PC-3 (cell line): ENCODE measurements at regions not wholly inside any gene's neighbourhood (a gene's known extent, or its start where the extent isn't known, plus 50 kb on each side); places are given as distances from the start of the nearest gene placed in this dataset.

Source experiments
- ATAC-seq: fragments of 200-7000 bp; cut with Tn5 transposase; 2 replicates; pipeline ENCODE4 v1.9.1; 2020; ENCODE audit warnings: mild to moderate bottlenecking, moderate library complexity
- BruUV-seq: library from RNA; stranded (reverse); fragments of 400-500 nt; replicated peaks from 2 replicates; lab custom pipeline; 2021; lab: Mats Ljungman, UMichigan
- CTCF ChIA-PET: fragments of 300-600 bp; sonication (Branson Sonifier 250); formaldehyde crosslinking; loops from one replicate; lab custom pipeline; 2022; ENCODE audit warnings: antibody characterized with exemption; lab: Charles Lee
- POLR2A ChIA-PET: fragments of 300-600 bp; sonication (Branson Sonifier 250); formaldehyde crosslinking; loops from one replicate; lab custom pipeline; 2022; ENCODE audit warnings: antibody characterized with exemption; ENCODE audit not compliant: unreplicated experiment; lab: Charles Lee
- DNase-seq: peaks from one replicate; pipeline ENCODE4 v3.0.0-alpha.2; 2015
- H2AFZ ChIP-seq: fragments of 300-600 bp; sonication (generic); 2 replicates; pipeline ENCODE4 v1.6.0; 2016; ENCODE audit warnings: antibody characterized with exemption, low read length
- H3F3A ChIP-seq: fragments of 300-600 bp; sonication (generic); one replicate; pipeline ENCODE4 v1.6.0; 2017; ENCODE audit warnings: antibody characterized with exemption, low read length, control low read depth, mild to moderate bottlenecking; ENCODE audit not compliant: unreplicated experiment
- H3K27ac ChIP-seq: fragments of 300-600 bp; sonication (generic); 2 replicates; pipeline ENCODE4 v1.5.1; 2016; ENCODE audit warnings: mild to moderate bottlenecking, low read length
- H3K27me3 ChIP-seq: fragments of 300-600 bp; sonication (generic); 2 replicates; pipeline ENCODE4 v1.6.1; 2016; ENCODE audit warnings: low read length, mixed read lengths
- H3K36me3 ChIP-seq: fragments of 300-600 bp; sonication (generic); 2 replicates; pipeline ENCODE4 v1.6.1; 2016; ENCODE audit warnings: low read depth, mixed run types, low read length, mixed read lengths
- H3K4me1 ChIP-seq: fragments of 300-600 bp; sonication (generic); 2 replicates; pipeline ENCODE4 v1.5.1; 2016; ENCODE audit warnings: low read length; ENCODE audit not compliant: insufficient read depth
- H3K4me2 ChIP-seq: fragments of 300-600 bp; sonication (generic); 2 replicates; pipeline ENCODE4 v1.6.0; 2016; ENCODE audit warnings: low read length
- H3K4me3 ChIP-seq: fragments of 300-600 bp; sonication (generic); 2 replicates; pipeline ENCODE4 v1.5.1; 2016; ENCODE audit warnings: mild to moderate bottlenecking, low read length, mixed read lengths
- H3K79me2 ChIP-seq: fragments of 300-600 bp; sonication (generic); 2 replicates; pipeline ENCODE4 v1.6.1; 2017; ENCODE audit warnings: low read length, mixed read lengths
- H3K9ac ChIP-seq: fragments of 300-600 bp; sonication (generic); 2 replicates; pipeline ENCODE4 v1.6.0; 2016; ENCODE audit warnings: mild to moderate bottlenecking, low read length
- H3K9me2 ChIP-seq: fragments of 300-600 bp; sonication (generic); replicated peaks from 2 replicates; pipeline ENCODE4 v1.6.1; 2016; ENCODE audit warnings: mixed run types, low read length, mixed read lengths
- H3K9me3 ChIP-seq: fragments of 300-600 bp; sonication (generic); 2 replicates; pipeline ENCODE4 v1.6.1; 2016; ENCODE audit warnings: low read length, mixed read lengths
- H4K20me1 ChIP-seq: fragments of 300-600 bp; sonication (generic); 2 replicates; pipeline ENCODE4 v1.6.1; 2016; ENCODE audit warnings: low read length, mixed read lengths
- EZH2 ChIP-seq: fragments of 300-600 bp; sonication (generic); IDR thresholded peaks from one replicate; pipeline ENCODE4 v1.6.1; 2017; ENCODE audit warnings: antibody characterized with exemption, mild to moderate bottlenecking, low read length; ENCODE audit not compliant: unreplicated experiment
- EZH2phosphoT487 ChIP-seq: fragments of 300-600 bp; sonication (generic); IDR thresholded peaks from 2 replicates; pipeline ENCODE4 v1.6.1; 2018; ENCODE audit warnings: mild to moderate bottlenecking, antibody characterized with exemption, low read length, borderline replicate concordance
- intact Hi-C: fragments of 100-400 bp; cut with micrococcal nuclease; formaldehyde crosslinking; loops from 2 replicates; pipeline ENCODE4 v1.9.0; 2023
- TF ChIP-seq, protein P1 (sequence below): fragments of 300-600 bp; sonication (generic); conservative IDR thresholded peaks from 2 replicates; pipeline ENCODE4 v1.5.1; 2017; ENCODE audit warnings: antibody characterized with exemption, low read depth, mild to moderate bottlenecking, low read length

DNA sequence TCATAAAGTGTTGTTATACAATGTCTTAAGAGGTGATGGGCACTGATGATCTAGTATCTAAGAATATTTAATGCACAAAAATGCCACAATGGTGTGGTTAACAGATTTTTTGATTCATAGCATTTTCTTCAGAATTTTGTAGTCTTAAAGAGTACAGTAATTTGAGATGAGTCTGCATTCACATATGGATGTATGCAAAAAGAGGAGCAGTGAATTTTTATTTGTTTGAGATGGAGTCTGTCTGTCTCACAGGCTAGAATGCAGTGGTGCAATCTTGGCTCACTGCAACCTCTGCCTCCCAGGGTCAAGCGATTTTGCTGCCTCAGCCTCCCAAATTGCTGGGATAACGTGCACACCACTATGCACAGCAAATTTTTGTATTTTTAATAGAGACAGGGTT, 110.5 kb downstream of the ZPLD1 start:
- CTCF ChIA-PET: no interaction called here
- DNase-seq: no peak

DNA sequence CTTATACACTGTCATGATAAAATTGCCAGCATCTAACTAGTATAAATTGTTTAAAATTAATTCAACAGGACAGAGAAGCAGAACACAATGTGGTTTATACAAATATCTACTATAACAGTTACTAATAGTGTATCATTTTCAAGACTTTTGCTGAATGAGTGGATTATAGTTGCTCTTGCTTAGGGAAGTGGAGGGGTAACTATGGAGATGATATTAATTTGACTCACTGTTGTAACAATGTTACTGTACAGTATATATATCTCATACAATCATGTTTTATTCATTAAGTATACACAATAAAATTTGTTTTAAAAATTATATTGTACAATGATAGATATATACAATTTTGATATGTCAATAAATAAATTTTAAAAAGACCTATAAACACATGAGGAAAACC, 119.1 kb downstream of the ZPLD1 start:
- no peak for TF ChIP-seq EZH2
- Histone ChIP-seq H4K20me1 (no peaks in the 10 kb centered on the region), H3K4me1 (no peaks in the 10 kb centered on the region), H3K27ac (no peak overlapping the region), H3K9me3 (no peaks in the 10 kb centered on the region), H2AFZ (no peak overlapping the region), H3K36me3 (no peaks in the 10 kb centered on the region), H3K79me2 (no peaks in the 10 kb centered on the region), H3K9me2 (no peaks in the 10 kb centered on the region), H3F3A (no peaks in the 10 kb centered on the region), H3K4me2 (no peak overlapping the region), H3K4me3 (no peak overlapping the region), H3K9ac (no peak overlapping the region), H3K27me3 (no peaks in the 10 kb centered on the region)
- intact Hi-C loops: loop anchor here (1.0 kb wide), 1 partner anchor 22 kb away; no protein-coding TSS in a partner anchor
- CTCF ChIA-PET: no interaction called here
- DNase-seq (peak; percentile 16), ATAC-seq (peak; percentile 99)
- no TSS peak for BruUV-seq
- POLR2A ChIA-PET: no interaction called here

More for the DNA sequence above, 110.5 kb downstream of the ZPLD1 start:
- H3K27ac ChIP-seq: no peak overlapping the region
- H3K4me3 ChIP-seq: no peak overlapping the region
- intact Hi-C loops: no loop called here
- no peak overlapping the region for H2AFZ ChIP-seq
- H3K36me3 ChIP-seq: no peaks in the 10 kb centered on the region
- no peak for TF ChIP-seq EZH2phosphoT487
- TF ChIP-seq EZH2: no peak
- TF ChIP-seq, protein P1, sequence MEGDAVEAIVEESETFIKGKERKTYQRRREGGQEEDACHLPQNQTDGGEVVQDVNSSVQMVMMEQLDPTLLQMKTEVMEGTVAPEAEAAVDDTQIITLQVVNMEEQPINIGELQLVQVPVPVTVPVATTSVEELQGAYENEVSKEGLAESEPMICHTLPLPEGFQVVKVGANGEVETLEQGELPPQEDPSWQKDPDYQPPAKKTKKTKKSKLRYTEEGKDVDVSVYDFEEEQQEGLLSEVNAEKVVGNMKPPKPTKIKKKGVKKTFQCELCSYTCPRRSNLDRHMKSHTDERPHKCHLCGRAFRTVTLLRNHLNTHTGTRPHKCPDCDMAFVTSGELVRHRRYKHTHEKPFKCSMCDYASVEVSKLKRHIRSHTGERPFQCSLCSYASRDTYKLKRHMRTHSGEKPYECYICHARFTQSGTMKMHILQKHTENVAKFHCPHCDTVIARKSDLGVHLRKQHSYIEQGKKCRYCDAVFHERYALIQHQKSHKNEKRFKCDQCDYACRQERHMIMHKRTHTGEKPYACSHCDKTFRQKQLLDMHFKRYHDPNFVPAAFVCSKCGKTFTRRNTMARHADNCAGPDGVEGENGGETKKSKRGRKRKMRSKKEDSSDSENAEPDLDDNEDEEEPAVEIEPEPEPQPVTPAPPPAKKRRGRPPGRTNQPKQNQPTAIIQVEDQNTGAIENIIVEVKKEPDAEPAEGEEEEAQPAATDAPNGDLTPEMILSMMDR: no peak
- no peak overlapping the region for H3K9ac ChIP-seq
- H4K20me1 ChIP-seq: no peaks in the 10 kb centered on the region
- no TSS peak for BruUV-seq
- no peaks in the 10 kb centered on the region for H3F3A ChIP-seq
- H3K27me3 ChIP-seq: no peaks in the 10 kb centered on the region
- no peak overlapping the region for H3K4me2 ChIP-seq
- ATAC-seq: peak; percentile 58
- no peaks in the 10 kb centered on the region for H3K9me2 ChIP-seq
- no peaks in the 10 kb centered on the region for H3K79me2 ChIP-seq
- H3K4me1 ChIP-seq: no peaks in the 10 kb centered on the region
- POLR2A ChIA-PET: no interaction called here
- H3K9me3 ChIP-seq: no peaks in the 10 kb centered on the region

DNA sequence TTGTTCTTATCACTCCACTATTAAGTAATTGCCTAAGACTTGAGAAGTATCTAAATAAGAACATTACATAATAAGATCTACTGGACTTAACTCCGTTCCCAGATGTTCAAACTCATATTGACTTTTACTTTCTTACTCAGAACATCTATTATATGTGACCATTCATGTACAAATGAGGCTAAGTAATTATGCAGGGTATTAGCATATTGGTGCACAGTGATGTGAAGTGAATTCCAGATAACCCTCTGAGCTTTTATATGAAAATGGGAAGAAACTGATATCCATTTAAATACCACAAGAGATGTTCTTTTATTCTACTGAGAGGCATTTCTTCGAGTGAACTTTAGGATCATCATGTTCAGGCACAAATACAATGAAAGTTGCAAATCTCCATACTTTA, 135.7 kb downstream of the ZPLD1 start:
- DNase-seq: no peak
- no peak overlapping the region for H3K4me3 ChIP-seq
- no peaks in the 10 kb centered on the region for H3K27me3 ChIP-seq
- no peaks in the 10 kb centered on the region for H4K20me1 ChIP-seq
- BruUV-seq: no TSS peak
- H3K4me2 ChIP-seq: no peak overlapping the region
- no peaks in the 10 kb centered on the region for H3K36me3 ChIP-seq
- ChIA-PET CTCF (no interaction called here), POLR2A (no interaction called here)
- no peaks in the 10 kb centered on the region for H3K79me2 ChIP-seq
- intact Hi-C loops: no loop called here
- no peak overlapping the region for H3K9ac ChIP-seq
- H2AFZ ChIP-seq: no peak overlapping the region
- no peak overlapping the region for H3K27ac ChIP-seq
- TF ChIP-seq, protein P1: no peak
- TF ChIP-seq EZH2: no peak
- TF ChIP-seq EZH2phosphoT487: no peak
- no peaks in the 10 kb centered on the region for H3F3A ChIP-seq
- no peaks in the 10 kb centered on the region for H3K4me1 ChIP-seq
- no peaks in the 10 kb centered on the region for H3K9me3 ChIP-seq
- no peaks in the 10 kb centered on the region for H3K9me2 ChIP-seq
- no peak for ATAC-seq
